GM12878 (cell line): ENCODE measurements at regions not wholly inside any gene's neighbourhood (a gene's known extent, or its start where the extent isn't known, plus 50 kb on each side); places are given as distances from the start of the nearest gene placed in this dataset.

Source experiments
- CTCF ChIP-seq, 3 experiments: IDR thresholded peaks in 2 of 3; conservative IDR thresholded peaks in 1 of 3; 2 replicates each; pipeline ENCODE4 v1.5.1; 2011; ENCODE audit warnings: low read depth in 3 of 3, low read length in 3 of 3, mild to moderate bottlenecking in 3 of 3, control low read depth in 2 of 3, moderate library complexity in 2 of 3, inconsistent platforms in 1 of 3, mixed read lengths in 1 of 3; ENCODE audit not compliant: control insufficient read depth in 2 of 3, insufficient read depth in 1 of 3; ENCODE audit errors: extremely low read depth in 1 of 3
- DPF2 ChIP-seq: fragments of 450-650 bp; IDR thresholded peaks from 2 replicates; pipeline ENCODE4 v1.6.1; 2017; ENCODE audit warnings: mild to moderate bottlenecking
- GABPA ChIP-seq: IDR thresholded peaks from 2 replicates; pipeline ENCODE4 v1.6.1; 2014; ENCODE audit warnings: antibody characterized with exemption, low read depth, mild to moderate bottlenecking, inconsistent platforms

GRCh38 chr18:65606551-65607130, 144.2 kb upstream of the CDH7 start:
- no peak for TF ChIP-seq CTCF (IDR thresholded peaks at IDR 0.05 in 2 of 3, conservative IDR thresholded peaks at IDR 0.05 in 1 of 3; ENCODE audit: control insufficient read depth in 2 of 3, extremely low read depth in 1 of 3, insufficient read depth in 1 of 3, low read depth in 3 of 3, low read length in 3 of 3)
- no peak for TF ChIP-seq GABPA
- TF ChIP-seq DPF2, result no peak
